LoVo (cell line): ENCODE measurements at regions not wholly inside any gene's neighbourhood (a gene's known extent, or its start where the extent isn't known, plus 50 kb on each side); places are given as distances from the start of the nearest gene placed in this dataset.

Experiments
- DNase-seq: peaks from one replicate; pipeline ENCODE4 v3.0.0-alpha.2; 2016; ENCODE audit warnings: low spot score

DNA sequence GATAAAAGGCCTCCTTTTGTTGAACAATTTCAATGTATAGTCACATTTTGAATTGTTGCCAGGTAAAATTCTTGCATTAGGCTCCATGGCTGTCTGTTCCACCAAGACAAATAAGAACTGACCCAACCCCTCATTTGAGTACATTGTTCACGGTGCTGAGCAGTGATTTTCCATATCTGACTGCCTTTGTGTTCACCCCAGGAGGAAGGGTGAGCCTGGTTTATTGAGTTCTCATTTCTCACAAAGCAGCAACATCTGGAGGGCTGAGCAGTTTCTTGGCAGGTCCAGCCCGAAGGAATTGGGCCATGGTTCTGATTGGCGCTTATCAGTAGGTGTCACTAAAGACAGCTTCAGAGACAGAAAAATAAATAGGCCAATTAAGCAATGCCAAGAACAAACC, 149.1 kb downstream of the BMP4 start:
- no peak for DNase-seq

DNA sequence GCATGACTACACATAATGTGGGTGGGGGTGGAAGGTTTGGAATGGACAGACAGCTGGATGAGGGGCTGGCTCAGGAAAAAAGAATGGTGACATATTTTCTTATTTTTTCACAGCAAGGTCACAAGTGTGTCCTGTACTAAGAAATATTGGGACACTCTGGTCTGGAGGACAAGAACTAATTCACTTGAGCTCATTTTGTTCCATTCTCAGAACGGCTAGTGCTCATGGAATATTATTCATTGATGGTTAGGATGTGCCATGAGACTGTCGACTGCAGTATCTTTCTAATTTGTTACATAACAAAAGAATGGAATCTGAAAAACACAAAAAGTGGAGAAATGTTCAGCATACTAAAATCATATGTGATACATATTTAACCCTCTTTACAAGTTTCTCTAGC, 149.5 kb downstream of the BMP4 start:
- DNase-seq: no peak

DNA sequence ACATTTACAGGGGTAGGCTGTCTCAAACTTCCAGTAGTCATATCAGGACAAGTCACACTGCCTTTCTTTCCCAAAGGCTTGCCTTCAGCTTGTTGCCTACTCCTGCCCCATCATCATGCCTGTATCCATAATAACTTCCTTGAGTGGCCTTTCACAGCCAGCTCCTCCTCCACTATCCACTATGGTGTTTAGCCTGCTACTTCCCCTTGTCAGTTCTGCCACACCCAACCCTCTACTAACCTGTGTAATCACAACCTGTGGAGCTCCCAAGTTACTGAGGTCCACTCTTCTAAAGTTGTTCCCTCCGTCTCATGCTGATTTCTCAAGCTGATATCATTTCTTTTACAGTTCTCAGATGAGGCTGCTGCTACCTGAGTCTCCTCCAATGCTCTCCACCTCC, 159.9 kb downstream of the BMP4 start:
- DNase-seq: no peak

DNA sequence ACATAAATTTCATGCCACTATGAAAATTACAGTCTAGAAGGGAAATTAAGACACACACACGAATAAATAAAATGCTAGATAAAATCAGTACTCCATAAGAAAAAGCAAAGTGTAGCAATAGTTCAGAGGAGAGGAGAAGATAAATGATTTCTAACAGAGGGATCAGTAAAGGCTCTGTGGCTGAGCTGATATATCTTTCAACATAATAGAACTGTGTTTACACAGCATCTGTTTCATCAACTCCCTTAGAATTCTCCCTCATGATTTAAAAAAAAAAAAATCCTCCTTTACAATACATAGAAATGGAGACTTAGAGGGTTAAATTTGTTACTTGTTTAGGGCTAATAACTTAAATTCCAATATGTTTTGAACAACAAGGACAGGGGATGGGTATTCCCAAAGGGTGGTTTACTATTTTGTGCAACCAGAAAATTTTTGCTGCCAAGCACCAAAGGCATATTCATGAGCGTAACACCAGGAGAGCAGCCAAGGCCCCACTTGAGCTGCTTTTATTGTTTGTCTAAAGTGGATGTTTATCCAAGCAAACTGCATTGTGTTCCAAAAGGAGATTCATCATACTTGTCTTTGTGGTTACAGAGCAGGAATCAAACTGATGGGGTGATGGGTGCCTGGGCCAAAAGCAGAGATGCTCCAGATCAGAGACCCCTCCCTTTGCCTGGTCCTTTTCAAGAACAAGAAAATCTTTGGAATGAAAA, 162.7 kb downstream of the BMP4 start:
- DNase-seq: no peak

DNA sequence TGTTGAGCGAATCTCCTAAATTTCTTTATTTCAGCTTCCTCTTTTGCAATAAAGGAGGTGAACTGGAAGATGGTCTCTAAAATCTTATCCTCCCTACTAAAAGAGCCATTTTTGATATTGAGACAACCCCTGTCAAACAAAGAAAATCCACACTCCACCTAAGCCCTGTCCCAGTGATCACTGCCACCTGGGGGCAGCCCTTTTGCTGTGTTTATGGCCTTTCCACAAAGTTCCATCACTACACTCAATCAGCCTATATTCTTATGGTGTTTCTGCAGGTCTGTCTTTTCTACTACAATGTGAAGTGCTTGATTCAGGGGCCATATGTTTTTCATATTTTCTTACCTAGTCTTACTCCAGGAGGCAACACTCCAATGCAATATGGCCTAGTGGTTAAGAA, 163.7 kb downstream of the BMP4 start:
- DNase-seq: no peak

DNA sequence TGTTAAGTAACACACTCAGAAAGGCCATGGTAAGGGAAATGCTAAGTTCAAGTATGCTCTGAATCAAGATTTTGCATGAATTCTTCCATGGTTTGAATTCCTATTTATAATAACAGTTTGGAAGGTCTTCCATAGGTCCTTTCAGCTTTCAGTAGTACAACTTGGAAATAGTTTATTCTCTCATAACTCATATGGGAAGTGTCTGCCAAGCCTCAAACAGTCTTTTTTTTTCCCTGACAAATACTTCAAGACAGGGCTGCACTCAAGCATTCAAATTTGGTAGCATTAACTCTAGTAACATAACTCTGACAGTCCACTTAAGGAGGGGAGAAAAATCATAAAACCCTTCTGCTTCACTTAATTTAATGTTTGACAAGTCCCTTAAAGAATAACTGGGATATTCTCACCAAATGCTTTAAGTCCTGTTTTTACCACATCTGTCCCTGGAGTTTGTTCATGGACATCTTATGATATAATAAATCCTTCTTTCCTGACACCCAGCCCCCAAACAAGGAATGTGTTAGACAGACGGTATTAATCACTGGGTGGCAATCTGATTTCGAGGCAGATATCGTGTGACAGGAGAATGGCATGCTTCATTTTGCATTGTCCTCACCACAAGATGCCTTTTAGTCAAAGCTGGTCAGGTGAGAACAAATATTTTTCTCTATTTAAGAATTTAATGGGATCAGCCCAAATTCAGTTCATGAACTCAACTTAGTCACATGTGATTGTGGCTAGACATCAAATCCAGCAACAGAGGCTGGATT, 165.7 kb downstream of the BMP4 start:
- no peak for DNase-seq

- no peak for DNase-seq
Observed at GRCh38 chr14:53788566-53788965, 168.1 kb downstream of the BMP4 start.

GRCh38 chr14:53786045-53786444, 170.6 kb downstream of the BMP4 start:
- no peak for DNase-seq

DNA sequence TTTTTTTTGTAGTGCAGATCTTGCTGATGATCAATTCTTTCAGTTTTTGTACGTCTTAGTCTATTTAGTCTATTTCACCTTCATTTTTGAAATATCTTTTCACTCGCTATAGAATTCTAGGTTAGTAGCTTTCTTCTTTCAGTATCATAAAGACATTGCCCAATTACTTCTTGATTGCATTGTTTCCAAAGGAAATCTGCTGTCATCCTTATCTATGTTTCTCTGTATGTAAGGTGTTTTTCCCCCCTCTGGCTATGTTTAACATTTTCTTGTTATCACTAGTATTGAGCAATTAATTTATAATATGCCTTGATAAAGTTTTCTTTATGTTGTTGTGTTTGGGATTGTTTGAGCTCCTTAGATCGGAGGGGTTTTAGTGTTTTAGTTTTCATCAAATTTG, 171.9 kb downstream of the BMP4 start:
- DNase-seq: no peak

- no peak for DNase-seq
Observed at GRCh38 chr14:53783256-53783655, 173.4 kb downstream of the BMP4 start.

GRCh38 chr14:53780051-53780555, 176.5 kb downstream of the BMP4 start:
- DNase-seq: no peak

DNA sequence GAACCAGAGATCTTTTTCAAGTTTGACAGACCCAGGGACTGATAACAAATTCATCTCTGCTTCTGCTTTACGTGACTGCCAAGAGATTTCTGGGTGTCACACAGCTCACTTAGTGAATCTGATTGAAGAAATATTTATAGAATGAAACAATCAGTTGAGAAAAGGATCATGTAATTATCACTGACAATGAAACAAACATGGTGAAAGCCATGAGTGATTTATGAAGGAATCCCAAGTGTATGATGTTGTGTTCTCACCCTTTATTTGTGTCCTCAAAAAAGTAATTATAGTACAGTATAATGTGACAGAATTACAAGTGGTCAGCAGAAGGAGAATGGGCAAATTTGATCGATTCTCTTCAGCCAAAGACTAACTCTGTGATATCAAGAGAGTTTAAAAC, 177.3 kb downstream of the BMP4 start:
- no peak for DNase-seq

GRCh38 chr14:53778263-53778662, 178.4 kb downstream of the BMP4 start:
- DNase-seq: no peak

DNA sequence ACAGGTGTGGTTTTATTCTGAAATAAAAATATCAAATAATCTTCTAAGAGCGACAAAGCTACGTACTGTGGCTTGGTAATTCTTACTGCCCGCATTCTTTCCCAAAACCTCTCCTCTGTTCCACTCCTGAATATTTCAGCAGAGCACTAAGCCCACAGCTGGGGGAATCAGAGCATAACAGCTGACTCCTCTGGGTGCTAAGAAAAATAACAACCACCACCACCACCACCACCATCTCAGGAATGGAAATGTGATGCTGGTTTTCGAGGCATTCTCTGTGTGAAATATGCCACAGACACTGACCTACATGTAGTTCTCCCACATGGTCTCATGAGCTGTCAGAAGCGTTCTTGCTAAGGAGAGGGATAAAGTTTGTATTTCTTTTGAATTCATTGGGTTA, 183.7 kb downstream of the BMP4 start:
- no peak for DNase-seq

GRCh38 chr14:53767566-53767965, 189.1 kb downstream of the BMP4 start:
- no peak for DNase-seq

DNA sequence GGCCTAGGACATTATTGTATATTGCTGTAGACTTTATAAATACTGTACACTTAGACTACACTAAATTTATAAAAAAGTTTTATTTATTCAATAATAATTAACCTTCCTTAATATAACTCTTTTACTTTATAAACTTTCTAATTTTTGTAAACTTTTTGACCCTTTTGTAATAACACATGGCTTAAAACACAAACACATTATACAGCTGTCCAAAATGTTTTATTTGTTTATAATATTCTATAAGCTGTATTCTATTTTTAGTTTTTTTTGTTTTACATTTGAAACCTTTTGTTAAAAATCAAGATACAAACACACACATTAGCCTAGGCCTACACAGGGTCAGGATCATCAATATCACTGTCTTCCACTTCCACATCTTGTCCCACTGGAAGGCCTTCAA, 190.0 kb downstream of the BMP4 start:
- no peak for DNase-seq

DNA sequence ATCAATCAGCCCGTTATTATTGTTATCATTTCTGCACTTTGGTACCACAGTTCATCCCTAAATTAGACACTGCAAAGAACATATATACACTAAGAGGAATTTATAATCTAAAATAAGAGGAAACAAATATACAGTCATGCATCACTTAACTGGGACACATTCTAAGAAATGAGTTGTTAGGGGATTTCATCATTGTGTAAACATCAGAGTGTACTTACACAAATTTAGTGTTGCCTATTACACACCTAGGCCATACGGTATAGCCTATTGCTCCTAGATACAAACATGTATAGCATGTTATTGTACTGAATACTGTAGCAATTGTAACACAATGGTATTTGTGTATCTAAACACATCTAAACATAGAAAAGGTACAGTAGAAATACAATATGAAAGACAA, 190.5 kb downstream of the BMP4 start:
- no peak for DNase-seq

GRCh38 chr14:53764846-53765245, 191.8 kb downstream of the BMP4 start:
- peak; percentile 9 for DNase-seq

DNA sequence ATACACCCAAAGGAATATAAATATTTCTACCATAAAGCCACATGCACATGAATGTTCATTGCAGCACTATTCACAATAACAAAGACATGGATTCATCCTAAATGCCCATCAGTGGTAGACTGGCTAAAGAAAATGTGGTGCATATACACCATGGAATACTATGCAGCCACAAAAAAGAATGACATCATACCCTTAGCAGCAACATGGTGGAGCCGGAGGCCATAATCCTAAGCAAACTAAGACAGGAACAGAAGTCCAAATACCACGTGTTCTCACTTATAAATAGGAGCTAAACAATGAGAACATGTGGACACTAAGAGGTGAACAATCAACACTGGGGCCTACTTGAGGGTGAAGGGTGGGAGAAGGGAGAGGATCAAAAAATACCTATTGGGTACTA, 198.5 kb downstream of the BMP4 start:
- DNase-seq: no peak

- DNase-seq: no peak
Observed at GRCh38 chr14:53757732-53758131, 198.9 kb downstream of the BMP4 start.

GRCh38 chr14:53751650-53752049, 205.0 kb downstream of the BMP4 start:
- DNase-seq: no peak

GRCh38 chr14:53748691-53749090, 207.9 kb downstream of the BMP4 start:
- no peak for DNase-seq

- DNase-seq: no peak
Observed at GRCh38 chr14:53744857-53745256, 211.8 kb downstream of the BMP4 start.

GRCh38 chr14:53743371-53743770, 213.3 kb downstream of the BMP4 start:
- no peak for DNase-seq
